Testis (tissue), 2 donors: ENCODE measurements at regions not wholly inside any gene's neighbourhood (a gene's known extent, or its start where the extent isn't known, plus 50 kb on each side); places are given as distances from the start of the nearest gene placed in this dataset.

Experiments used
- DNase-seq: peaks from one replicate; pipeline ENCODE4 v3.0.0-alpha.2; 2019
- H3K27ac ChIP-seq, 2 donors: fragments of 200-600 bp; sonication (generic); one replicate each; pipeline ENCODE4 v1.5.1; 2019
- H3K27me3 ChIP-seq: fragments of 200-600 bp; sonication (generic); one replicate; pipeline ENCODE4 v1.5.1; 2019
- H3K36me3 ChIP-seq: fragments of 200-600 bp; sonication (generic); one replicate; pipeline ENCODE4 v1.5.1; 2017; ENCODE audit warnings: low read depth; ENCODE audit errors: missing control alignments
- H3K4me1 ChIP-seq: fragments of 200-600 bp; sonication (generic); one replicate; pipeline ENCODE4 v1.5.1; 2019
- H3K4me3 ChIP-seq, 2 donors: fragments of 200-600 bp; sonication (generic); one replicate each; pipeline ENCODE4 v1.5.1; 2017 to 2019
- H3K9me3 ChIP-seq: fragments of 200-600 bp; sonication (generic); one replicate; pipeline ENCODE4 v1.5.1; 2017
- CTCF ChIP-seq, 3 experiments: fragments of 450-650 bp in 2 of 3; fragments of 200-600 bp in 1 of 3; sonication (generic) in 1 of 3; IDR thresholded peaks; one replicate each; pipeline ENCODE4 v1.5.1; 2016 to 2019; ENCODE audit warnings: antibody characterized with exemption in 3 of 3, mild to moderate bottlenecking in 2 of 3, moderate library complexity in 1 of 3
- POLR2A ChIP-seq: fragments of 450-650 bp; IDR thresholded peaks from one replicate; pipeline ENCODE4 v1.6.1; 2017; ENCODE audit warnings: antibody characterized with exemption, mild to moderate bottlenecking, moderate library complexity
- WGBS, 2 donors: methylation state at CpG; one replicate each; pipeline ENCODE4 v1.1.5; 2018; 5-methylcytosine and 5-hydroxymethylcytosine counted together
- intact Hi-C: fragments of 100-400 bp; cut with DNase I; formaldehyde crosslinking; loops from one replicate; pipeline ENCODE4 v1.15.1; 2023; ENCODE audit warnings: low total_unique reads

GRCh38 chr6:92446052-92446451 lies 973.3 kb downstream of the EPHA7 start:
- Histone ChIP-seq H3K4me3 (no peak overlapping the region), H3K27ac (no peak overlapping the region), H3K4me1 (no peaks in the 10 kb centered on the region), H3K9me3 (no peaks in the 10 kb centered on the region), H3K27me3 (no peaks in the 10 kb centered on the region), H3K36me3 (no peaks in the 10 kb centered on the region)
- intact Hi-C loops = no loop called here
- WGBS, 2 donors = 89 to 90% methylated on average over 3 of the region's 3 CpGs
- no peak for TF ChIP-seq CTCF (IDR thresholded peaks at IDR 0.05)
- TF ChIP-seq POLR2A = no peak
- no peak for DNase-seq

- Histone ChIP-seq H3K9me3 (no peaks in the 10 kb centered on the region), H3K4me1 (no peaks in the 10 kb centered on the region), H3K4me3 (no peak overlapping the region), H3K27me3 (no peaks in the 10 kb centered on the region), H3K36me3 (no peaks in the 10 kb centered on the region), H3K27ac (no peak overlapping the region)
- TF ChIP-seq CTCF (IDR thresholded peaks at IDR 0.05) (no peak), POLR2A (no peak)
- no peak for DNase-seq
- intact Hi-C loops = no loop called here
- WGBS, 2 donors = 75 to 79% methylated on average over 1 of the region's 1 CpG
These were observed 985.4 kb downstream of the EPHA7 start for GRCh38 chr6:92433911-92434310.

- no peak overlapping the region for H3K4me3 ChIP-seq
- no peak for DNase-seq
- intact Hi-C loops = no loop called here
- no peak for TF ChIP-seq CTCF (IDR thresholded peaks at IDR 0.05)
- TF ChIP-seq POLR2A = no peak
- H3K27ac ChIP-seq = no peak overlapping the region
- no peaks in the 10 kb centered on the region for H3K4me1 ChIP-seq
- H3K9me3 ChIP-seq = no peaks in the 10 kb centered on the region
- no peaks in the 10 kb centered on the region for H3K36me3 ChIP-seq
- H3K27me3 ChIP-seq = no peaks in the 10 kb centered on the region
These were observed 987.9 kb downstream of the EPHA7 start for GRCh38 chr6:92431502-92431901.

GRCh38 chr6:92428448-92428847 lies 990.9 kb downstream of the EPHA7 start:
- H3K4me1 ChIP-seq = no peaks in the 10 kb centered on the region
- WGBS, 2 donors = 93 to 98% methylated on average over 2 of the region's 2 CpGs

More at GRCh38 chr6:92428448-92428847, 990.9 kb downstream of the EPHA7 start:
- Histone ChIP-seq H3K27ac (no peak overlapping the region), H3K4me3 (no peak overlapping the region), H3K9me3 (no peaks in the 10 kb centered on the region), H3K36me3 (no peaks in the 10 kb centered on the region), H3K27me3 (no peaks in the 10 kb centered on the region)
- DNase-seq = no peak
- intact Hi-C loops = no loop called here
- TF ChIP-seq CTCF (IDR thresholded peaks at IDR 0.05) = no peak
- no peak for TF ChIP-seq POLR2A
